Mucosa of descending colon (tissue), 3 donors: ENCODE measurements at regions not wholly inside any gene's neighbourhood (a gene's known extent, or its start where the extent isn't known, plus 50 kb on each side); places are given as distances from the start of the nearest gene placed in this dataset.

Experiments
- ATAC-seq: fragments of 200-7000 bp; cut with Tn5 transposase; one replicate; pipeline ENCODE4 v1.9.1; 2020; ENCODE audit warnings: mild to moderate bottlenecking, moderate library complexity
- DNase-seq, 3 donors: peaks; one replicate each; pipeline ENCODE4 v3.0.0-alpha.2; 2020
- H3K36me3 ChIP-seq: fragments of 200-600 bp; one replicate; pipeline ENCODE4 v1.8.0; 2021; ENCODE audit warnings: low read depth, mild to moderate bottlenecking
- H3K4me1 ChIP-seq: fragments of 200-600 bp; one replicate; pipeline ENCODE4 v1.8.0; 2021; ENCODE audit warnings: low read depth, mild to moderate bottlenecking
- H3K4me3 ChIP-seq: fragments of 200-600 bp; one replicate; pipeline ENCODE4 v1.8.0; 2021; ENCODE audit warnings: mild to moderate bottlenecking
- H3K9me3 ChIP-seq: fragments of 200-600 bp; one replicate; pipeline ENCODE4 v1.8.0; 2021; ENCODE audit warnings: mild to moderate bottlenecking
- CTCF ChIP-seq: fragments of 200-600 bp; IDR thresholded peaks from one replicate; pipeline ENCODE4 v1.8.0; 2022; ENCODE audit warnings: antibody characterized with exemption, mild to moderate bottlenecking
- intact Hi-C, 2 donors: fragments of 100-400 bp; cut with DNase I in 1 of 2; cut with micrococcal nuclease in 1 of 2; formaldehyde crosslinking; loops; one replicate each; pipeline versions ENCODE4 v1.11.0 to v1.11.1; 2022; cut with DNase I, micrococcal nuclease
- donor health status: DM: no; HTN: no; CAD: no; lungs with moderate emphysema.
- donor health status: DM: no; HTN: no; CAD: no.
- donor health status: DM: no; HTN: yes; CAD: no.

GRCh38 chr11:28696591-28696990 is 588.4 kb downstream of the METTL15 start:
- Histone ChIP-seq H3K4me3 (no peak overlapping the region), H3K9me3 (no peaks in the 10 kb centered on the region), H3K4me1 (no peaks in the 10 kb centered on the region), H3K36me3 (no peaks in the 10 kb centered on the region)
- ATAC-seq: no peak
- intact Hi-C loops: loop anchor here in 1 of 2 donors (10.0 kb wide), 1 partner anchor 1002 kb away; no protein-coding TSS in a partner anchor
- no peak for TF ChIP-seq CTCF
- DNase-seq: no peak

- no peaks in the 10 kb centered on the region for H3K9me3 ChIP-seq
- intact Hi-C loops: loop anchor here in 1 of 2 donors (10.0 kb wide), 1 partner anchor 996 kb away; no protein-coding TSS in a partner anchor
- no peaks in the 10 kb centered on the region for H3K36me3 ChIP-seq
- H3K4me1 ChIP-seq: no peaks in the 10 kb centered on the region
- no peak for TF ChIP-seq CTCF
- H3K4me3 ChIP-seq: no peak overlapping the region
- DNase-seq: no peak
- ATAC-seq: no peak
Measured at GRCh38 chr11:28690746-28691145, 582.6 kb downstream of the METTL15 start.

- ATAC-seq: no peak
Measured at GRCh38 chr11:28684011-28684586, 575.9 kb downstream of the METTL15 start.

GRCh38 chr11:28679795-28680468 is 571.7 kb downstream of the METTL15 start:
- H3K4me1 ChIP-seq: no peaks in the 10 kb centered on the region
- no peak for ATAC-seq

More at GRCh38 chr11:28684011-28684586, 575.9 kb downstream of the METTL15 start:
- intact Hi-C loops: no loop called here
- no peak overlapping the region for H3K4me3 ChIP-seq
- DNase-seq: no peak
- no peak for TF ChIP-seq CTCF
- no peaks in the 10 kb centered on the region for H3K4me1 ChIP-seq
- H3K36me3 ChIP-seq: no peaks in the 10 kb centered on the region
- no peaks in the 10 kb centered on the region for H3K9me3 ChIP-seq

GRCh38 chr11:28677721-28678120 is 569.5 kb downstream of the METTL15 start:
- H3K4me1 ChIP-seq: no peaks in the 10 kb centered on the region
- DNase-seq (no peak), ATAC-seq (no peak)
- intact Hi-C loops: no loop called here
- TF ChIP-seq CTCF: no peak
- H3K36me3 ChIP-seq: no peaks in the 10 kb centered on the region
- no peaks in the 10 kb centered on the region for H3K9me3 ChIP-seq
- H3K4me3 ChIP-seq: no peak overlapping the region

More at GRCh38 chr11:28679795-28680468, 571.7 kb downstream of the METTL15 start:
- no peak for TF ChIP-seq CTCF
- intact Hi-C loops: no loop called here
- H3K36me3 ChIP-seq: no peaks in the 10 kb centered on the region
- H3K9me3 ChIP-seq: no peaks in the 10 kb centered on the region
- no peak overlapping the region for H3K4me3 ChIP-seq
- DNase-seq: no peak
